ENCODE measurements at regions not wholly inside any gene's neighbourhood (a gene's known extent, or its start where the extent isn't known, plus 50 kb on each side); places are given as distances from the start of the nearest gene placed in this dataset.
"Not testable (repeated sequence)": the region's sequence is repeated elsewhere in the genome, so short reads cannot be mapped to it uniquely, and the experiment has no call there.

- peaks cover 0 to 21% of the 10 kb centered on the region in 2 donors for H3K4me1 ChIP-seq
- H3K36me3 ChIP-seq: no peaks in the 10 kb centered on the region
- TF ChIP-seq CTCF (IDR thresholded peaks at IDR 0.05): no peak
- H3K9me3 ChIP-seq: no peaks in the 10 kb centered on the region
- no peaks in the 10 kb centered on the region for H3K27me3 ChIP-seq
- no peak overlapping the region for H3K4me3 ChIP-seq
- DNase-seq (ENCODE audit: low spot score): no peak
- peak overlapping the region in 1 of 2 donors; percentile 12 for H3K27ac ChIP-seq
Measured at GRCh38 chr5:56735849-56736641, 79.3 kb upstream of the MAP3K1 start.

- Histone ChIP-seq H3K27ac (no peak overlapping the region), H3K9me3 (no peaks in the 10 kb centered on the region), H3K36me3 (no peaks in the 10 kb centered on the region), H3K27me3 (no peaks in the 10 kb centered on the region), H3K4me1 (peaks cover 0 to 21% of the 10 kb centered on the region in 2 donors), H3K4me3 (no peak overlapping the region)
- no peak for DNase-seq (ENCODE audit: low spot score)
- TF ChIP-seq CTCF (IDR thresholded peaks at IDR 0.05): no peak
Measured at GRCh38 chr5:56734091-56734694, 81.2 kb upstream of the MAP3K1 start.

- no peak overlapping the region for H3K27ac ChIP-seq
- no peak for DNase-seq (ENCODE audit: low spot score)
- no peaks in the 10 kb centered on the region for H3K27me3 ChIP-seq
- peaks cover 0 to 21% of the 10 kb centered on the region in 2 donors for H3K4me1 ChIP-seq
- no peaks in the 10 kb centered on the region for H3K9me3 ChIP-seq
- no peaks in the 10 kb centered on the region for H3K36me3 ChIP-seq
- no peak overlapping the region for H3K4me3 ChIP-seq
- TF ChIP-seq CTCF (IDR thresholded peaks at IDR 0.05): no peak
Measured at GRCh38 chr5:56733580-56733979, 81.8 kb upstream of the MAP3K1 start.

GRCh38 chr5:56732121-56732520, 83.2 kb upstream of the MAP3K1 start:
- peaks cover 0 to 21% of the 10 kb centered on the region in 2 donors for H3K4me1 ChIP-seq
- no peak overlapping the region for H3K4me3 ChIP-seq
- no peaks in the 10 kb centered on the region for H3K36me3 ChIP-seq
- H3K27ac ChIP-seq: no peak overlapping the region
- DNase-seq (ENCODE audit: low spot score): no peak
- H3K9me3 ChIP-seq: no peaks in the 10 kb centered on the region
- no peak for TF ChIP-seq CTCF (IDR thresholded peaks at IDR 0.05)
- H3K27me3 ChIP-seq: no peaks in the 10 kb centered on the region

GRCh38 chr5:56731473-56731872, 83.9 kb upstream of the MAP3K1 start:
- H3K36me3 ChIP-seq; H3K27ac ChIP-seq; DNase-seq (ENCODE audit: low spot score); H3K9me3 ChIP-seq; H3K4me3 ChIP-seq; H3K27me3 ChIP-seq: not testable (repeated sequence)
- peaks cover 0 to 21% of the 10 kb centered on the region in 2 donors for H3K4me1 ChIP-seq

- Histone ChIP-seq H3K4me3 (no peak overlapping the region), H3K27me3 (no peaks in the 10 kb centered on the region), H3K9me3 (no peaks in the 10 kb centered on the region), H3K36me3 (no peaks in the 10 kb centered on the region), H3K27ac (no peak overlapping the region), H3K4me1 (peaks cover 0 to 8% of the 10 kb centered on the region in 2 donors)
- TF ChIP-seq CTCF (IDR thresholded peaks at IDR 0.05): no peak
- no peak for DNase-seq (ENCODE audit: low spot score)
Measured at GRCh38 chr5:56729488-56729887, 85.9 kb upstream of the MAP3K1 start.

All from right atrium auricular region (tissue), 2 donors.